ENCODE measurements at regions not wholly inside any gene's neighbourhood (a gene's known extent, or its start where the extent isn't known, plus 50 kb on each side); places are given as distances from the start of the nearest gene placed in this dataset.

DNA sequence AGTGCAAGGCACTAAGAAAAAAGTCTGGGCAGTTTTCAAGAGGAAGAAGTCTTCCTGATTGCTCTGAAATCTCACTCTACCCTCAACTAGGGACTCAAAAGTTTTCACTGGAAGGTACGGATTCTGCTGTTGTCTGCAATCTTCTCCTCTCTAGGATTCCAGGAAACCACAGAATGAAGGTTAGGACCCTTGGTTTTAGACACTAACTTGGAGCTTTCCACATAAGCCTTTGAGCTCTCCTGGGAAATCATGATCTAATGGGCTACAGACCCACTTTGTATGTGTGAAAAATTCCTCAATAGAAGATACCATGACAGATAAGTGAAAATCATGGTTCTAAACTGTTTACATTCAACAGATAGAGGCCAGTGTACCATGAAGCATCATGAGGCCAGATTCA, 265.1 kb downstream of the PSAT1 start:
- no peak for DNase-seq (ENCODE audit: low read depth in 2 of 2, low spot score in 1 of 2)

DNA sequence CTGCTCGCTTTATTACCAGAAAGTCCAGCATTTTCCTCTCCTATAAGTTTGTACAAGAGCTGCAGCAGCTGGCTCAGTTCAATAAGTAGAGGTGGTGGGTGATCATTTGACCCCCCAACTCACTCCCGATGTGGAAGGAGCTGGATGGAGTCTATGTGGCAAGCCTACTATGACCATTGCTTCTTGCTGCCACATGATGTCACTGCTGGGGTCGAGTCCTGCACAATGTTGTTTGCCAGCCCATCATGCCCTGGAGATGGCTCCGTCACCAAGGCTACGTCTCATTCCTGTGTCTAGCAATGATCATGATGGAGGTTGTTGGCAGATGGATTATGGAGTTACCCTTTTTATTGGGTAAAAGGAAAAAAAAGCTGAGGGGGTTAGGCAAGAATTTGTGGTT, 266.3 kb downstream of the PSAT1 start:
- DNase-seq (ENCODE audit: low read depth in 2 of 2, low spot score in 1 of 2), result no peak

DNA sequence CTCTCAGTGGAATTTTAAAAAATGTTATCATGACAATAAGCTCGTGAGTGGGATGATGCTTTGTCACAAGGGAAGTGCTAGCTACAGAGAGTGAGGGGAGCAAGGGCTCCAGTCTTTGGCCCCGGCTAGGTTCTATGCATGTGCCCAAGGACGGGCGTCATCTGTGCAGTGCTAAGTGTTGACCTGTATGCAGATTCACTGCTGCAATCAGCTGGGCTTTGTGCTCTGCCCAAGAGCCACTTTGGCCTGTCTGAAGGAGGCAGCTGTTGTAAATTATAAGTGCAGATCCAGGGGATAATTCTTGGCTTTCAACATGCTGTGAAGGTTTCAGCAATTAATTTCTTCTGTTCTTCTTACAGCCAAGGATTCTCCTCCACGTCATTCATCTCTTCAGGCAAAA, 268.6 kb downstream of the PSAT1 start:
- DNase-seq (ENCODE audit: low read depth in 2 of 2, low spot score in 1 of 2), result no peak

DNA sequence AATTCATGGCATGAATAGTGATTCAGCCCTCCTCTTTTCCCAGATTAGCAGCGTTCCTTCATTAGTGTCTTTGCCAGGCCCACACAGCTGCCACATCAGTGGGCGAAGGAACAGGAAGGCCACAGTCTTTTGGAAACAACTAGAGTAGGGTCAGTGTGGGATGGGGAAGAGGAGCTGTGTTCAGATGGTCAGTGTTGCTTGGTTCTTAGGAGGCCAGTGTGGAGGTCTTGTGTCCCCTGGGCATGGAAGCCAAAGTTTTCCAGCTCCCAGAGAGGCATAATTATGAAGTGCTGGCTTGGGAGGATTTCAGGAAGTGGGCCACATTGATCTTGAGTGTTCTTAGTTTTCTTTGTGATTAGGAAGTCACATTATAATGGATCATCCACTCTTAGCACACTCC, 269.6 kb downstream of the PSAT1 start:
- no peak for DNase-seq (ENCODE audit: low read depth in 2 of 2, low spot score in 1 of 2)

DNA sequence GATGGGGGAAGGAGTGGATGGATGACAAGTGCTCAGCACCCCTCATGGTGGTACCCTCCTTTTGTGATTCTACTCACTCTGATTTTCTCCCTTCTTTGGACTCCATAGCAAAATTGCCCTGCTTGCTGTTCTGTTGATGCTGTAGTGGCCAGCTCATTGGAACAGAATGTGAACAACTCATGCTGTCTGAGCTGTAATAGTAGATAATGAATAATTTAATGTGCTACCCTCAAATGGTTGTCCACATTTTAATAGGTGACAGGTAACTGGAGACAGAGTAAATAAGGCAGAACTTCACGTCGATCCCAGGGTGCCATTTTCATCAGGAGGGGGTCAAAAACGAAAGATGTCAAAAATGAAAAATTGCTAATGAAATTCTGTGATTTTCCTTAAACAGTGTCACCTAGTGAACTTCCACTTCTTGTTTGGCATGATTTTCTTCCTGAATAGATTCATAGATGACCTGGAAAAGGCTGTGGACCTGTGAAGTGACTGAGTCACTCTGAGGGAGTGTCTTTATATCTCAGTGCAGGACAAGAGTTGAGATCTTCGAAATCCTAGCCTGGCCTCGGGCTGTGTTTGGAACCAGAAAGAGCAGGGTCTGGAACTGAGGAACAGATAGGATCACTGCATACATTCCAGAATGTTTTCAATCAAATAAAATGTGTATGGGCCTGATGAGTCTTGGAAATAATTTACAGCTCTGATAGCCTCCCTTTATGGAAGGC, 270.2 kb downstream of the PSAT1 start:
- no peak for DNase-seq (ENCODE audit: low read depth in 2 of 2, low spot score in 1 of 2)

DNA sequence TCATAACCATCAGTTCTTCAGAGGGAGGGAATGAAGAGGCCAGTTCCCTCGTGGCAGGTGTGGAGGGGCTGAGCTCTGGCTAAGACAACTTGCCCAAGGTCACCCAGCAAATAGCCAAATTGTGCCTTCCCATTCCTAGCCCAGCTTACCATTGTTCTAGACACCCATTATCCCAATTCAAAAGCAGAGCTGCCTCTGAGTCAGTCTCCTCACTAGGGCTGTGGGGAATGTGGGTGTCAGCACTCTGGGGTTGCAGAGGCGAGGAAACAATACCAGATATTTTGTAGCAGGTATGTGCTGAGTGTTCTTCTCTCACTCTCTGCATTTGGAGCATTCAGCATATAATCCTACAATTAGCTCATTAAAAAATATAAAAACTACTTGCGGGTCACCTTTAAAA, 270.8 kb downstream of the PSAT1 start:
- DNase-seq (ENCODE audit: low read depth in 2 of 2, low spot score in 1 of 2), result no peak

DNA sequence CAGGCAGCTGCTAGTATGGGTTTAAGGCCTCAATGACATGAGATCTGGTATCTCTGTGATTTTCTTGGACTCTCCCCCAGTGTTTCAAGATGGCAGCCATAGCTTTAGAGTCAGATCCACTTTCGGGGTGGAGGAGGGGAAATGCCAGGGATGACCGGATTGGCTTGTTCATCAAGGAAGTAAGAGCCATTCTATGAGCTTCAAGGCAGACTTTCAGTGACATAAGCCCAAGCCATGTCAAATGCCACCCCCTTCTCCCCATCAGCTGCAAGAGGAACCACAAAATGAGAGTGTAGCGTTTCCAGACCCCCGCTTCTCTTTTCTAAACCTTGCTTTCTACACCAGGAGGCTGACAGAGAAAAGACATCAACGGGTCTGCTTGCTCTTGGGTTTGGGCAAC, 271.8 kb downstream of the PSAT1 start:
- DNase-seq (ENCODE audit: low read depth in 2 of 2, low spot score in 1 of 2), result no peak

DNA sequence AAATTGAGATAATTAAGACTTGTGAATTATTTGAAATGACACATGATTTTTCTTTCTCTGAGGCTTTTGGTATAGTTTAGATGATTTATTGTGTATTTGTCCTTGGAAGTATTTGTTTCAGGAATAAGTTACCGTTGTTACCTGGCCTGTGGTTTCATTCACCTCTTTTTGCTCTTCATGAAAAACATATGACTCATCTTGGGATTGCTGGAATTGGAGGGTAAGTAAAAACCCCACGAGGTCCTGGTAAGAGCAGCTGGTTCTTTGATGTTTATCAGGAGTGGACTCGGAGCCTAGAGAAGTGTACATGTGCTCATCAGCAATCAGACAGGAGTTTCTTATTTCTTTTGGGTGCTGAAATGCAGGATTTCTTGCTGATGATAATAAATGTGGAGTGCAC, 275.3 kb downstream of the PSAT1 start:
- DNase-seq (ENCODE audit: low read depth in 2 of 2, low spot score in 1 of 2), result no peak

DNA sequence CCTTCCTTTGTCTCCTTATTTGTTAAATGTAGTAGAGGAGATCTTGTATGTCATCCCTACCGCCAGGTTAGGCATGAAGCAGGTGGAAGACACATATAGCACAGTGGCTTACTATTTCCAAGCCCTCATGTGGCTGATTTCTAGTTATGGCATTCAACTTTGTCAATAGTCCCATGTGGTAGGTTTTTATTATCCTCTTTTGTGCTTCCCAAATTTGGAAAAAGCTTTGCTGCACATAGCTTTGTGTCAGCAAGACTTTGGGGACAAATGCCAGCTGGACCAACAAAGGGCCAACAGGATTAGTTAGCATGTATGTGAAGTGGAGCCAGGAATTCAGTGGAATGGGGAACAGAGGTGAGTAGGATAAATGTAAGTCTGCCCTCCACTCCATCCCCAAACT, 276.3 kb downstream of the PSAT1 start:
- DNase-seq (ENCODE audit: low read depth in 2 of 2, low spot score in 1 of 2), result no peak

DNA sequence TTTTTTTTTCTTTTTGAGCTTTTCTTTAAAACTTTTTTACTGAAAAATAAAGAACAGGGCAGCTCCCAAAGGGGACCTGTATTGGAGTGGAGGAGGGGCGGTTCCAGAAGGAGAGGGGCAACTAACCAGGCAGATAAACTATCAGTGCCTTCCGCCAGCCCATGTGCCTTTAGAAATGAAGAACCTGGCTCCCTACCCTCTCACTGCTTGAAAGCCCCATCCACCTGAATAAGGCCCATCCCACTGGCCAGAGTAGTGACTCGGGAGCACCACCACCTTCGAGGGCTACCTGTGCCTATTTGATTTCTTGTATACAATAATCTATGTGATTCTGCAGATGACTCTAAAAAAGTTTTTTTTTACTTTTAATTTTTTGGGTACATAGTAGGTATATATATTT, 276.7 kb downstream of the PSAT1 start:
- no peak for DNase-seq (ENCODE audit: low read depth in 2 of 2, low spot score in 1 of 2)

DNA sequence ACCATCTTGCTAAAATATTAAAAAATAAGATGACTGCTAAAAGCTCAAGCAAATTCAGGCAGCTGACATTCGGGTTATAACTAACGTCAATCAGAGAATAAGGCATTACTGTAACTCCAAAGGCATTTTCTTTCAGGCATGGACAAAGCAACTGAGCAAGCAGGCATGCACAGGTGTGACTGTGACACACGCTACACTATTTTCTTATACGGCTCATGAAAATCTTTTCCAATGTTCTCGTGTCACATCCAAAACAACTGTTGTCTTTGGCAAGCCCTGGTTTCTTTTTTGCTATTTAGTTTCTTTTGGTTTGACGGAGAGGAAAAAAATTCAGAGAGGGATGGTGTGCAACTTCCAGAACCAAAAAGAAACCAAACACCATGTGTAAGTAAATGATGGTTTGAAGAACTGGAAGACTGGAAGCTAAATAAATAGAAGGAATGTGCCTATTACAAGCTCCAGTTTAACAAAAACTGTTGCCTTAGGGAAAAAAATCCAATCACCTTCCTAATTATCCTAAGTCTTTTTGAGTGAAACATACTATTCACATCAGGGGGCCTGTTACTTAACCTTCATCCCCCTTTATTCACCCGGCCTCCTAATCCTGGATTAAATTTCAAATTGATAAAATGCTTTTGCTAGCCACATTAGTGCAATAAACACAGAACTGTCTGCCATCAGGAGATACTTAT, 277.6 kb downstream of the PSAT1 start:
- DNase-seq (ENCODE audit: low read depth in 2 of 2, low spot score in 1 of 2), result no peak

DNA sequence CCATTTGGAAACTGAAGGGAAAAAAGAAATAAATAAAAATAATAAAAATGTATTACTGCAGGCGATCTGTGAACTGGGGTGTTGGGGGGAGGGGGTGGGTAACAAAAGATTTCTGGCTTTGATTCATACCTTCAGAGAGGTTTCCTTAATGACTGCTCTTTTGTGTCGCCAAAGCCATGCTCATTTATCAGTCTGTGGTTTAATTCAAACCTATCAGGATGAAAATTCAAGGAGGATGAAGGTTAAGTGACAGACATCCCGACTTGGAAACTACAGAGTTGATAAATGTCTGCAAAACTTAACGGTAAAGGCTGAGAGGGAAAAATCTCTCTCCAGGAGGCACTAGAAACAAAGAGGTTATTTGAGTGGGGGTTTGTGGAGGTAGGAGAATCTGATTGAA, 278.2 kb downstream of the PSAT1 start:
- DNase-seq (ENCODE audit: low read depth in 2 of 2, low spot score in 1 of 2), result no peak

DNA sequence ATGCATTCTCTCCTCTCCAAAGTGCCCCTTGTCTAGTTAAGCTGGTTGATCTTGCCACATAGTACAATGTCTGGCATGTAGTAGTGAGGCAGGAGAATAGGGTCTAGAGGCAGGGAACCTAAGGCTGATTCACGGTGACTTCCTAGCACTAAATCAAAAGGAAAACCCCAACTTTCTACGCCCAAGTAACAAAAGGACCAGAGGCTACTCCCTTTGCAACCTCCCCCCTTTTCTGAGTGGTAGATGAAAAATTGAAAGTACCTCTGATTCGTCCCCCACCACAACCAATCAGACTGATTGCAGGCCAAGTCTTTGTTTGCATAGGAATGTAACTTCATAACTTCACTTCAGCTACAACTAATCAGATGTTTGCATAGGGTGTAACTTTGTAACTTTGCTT, 278.8 kb downstream of the PSAT1 start:
- no peak for DNase-seq (ENCODE audit: low read depth in 2 of 2, low spot score in 1 of 2)

DNA sequence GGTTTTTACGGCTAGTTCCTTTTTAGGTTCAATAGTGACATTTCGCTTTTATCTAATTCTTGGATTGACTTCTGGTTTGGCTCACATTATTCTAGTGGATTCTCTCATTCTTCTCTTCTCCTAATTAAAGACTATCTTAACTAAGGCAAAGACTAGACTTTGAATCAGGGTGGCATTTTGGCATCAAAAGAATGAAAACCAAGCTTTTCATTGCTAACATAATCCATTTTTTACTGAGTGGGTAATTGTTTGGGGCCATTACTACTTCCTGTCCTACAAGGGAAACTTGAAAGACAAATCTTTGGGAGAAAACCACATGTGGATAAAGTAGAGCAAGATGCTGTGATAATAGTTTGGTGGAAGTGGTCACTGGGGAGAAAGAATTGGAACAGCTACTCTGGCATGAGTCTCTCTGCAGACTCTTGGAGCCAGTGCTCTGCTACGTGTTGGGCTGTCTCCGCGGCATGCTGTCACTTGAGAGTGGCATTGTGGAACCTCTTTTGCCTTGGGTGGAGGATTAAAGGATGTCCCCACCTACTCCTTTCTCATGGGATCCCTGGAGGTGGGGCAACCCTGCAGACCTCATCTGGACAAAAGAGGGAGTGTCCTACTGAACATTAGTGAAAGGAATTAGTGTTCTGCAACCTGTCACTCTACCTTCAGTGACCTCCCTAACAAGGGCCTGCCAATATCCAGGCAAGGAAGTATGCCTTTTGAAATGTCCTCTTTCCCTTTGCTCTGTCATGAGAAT, 280.4 kb downstream of the PSAT1 start:
- DNase-seq (ENCODE audit: low read depth in 2 of 2, low spot score in 1 of 2), result no peak

DNA sequence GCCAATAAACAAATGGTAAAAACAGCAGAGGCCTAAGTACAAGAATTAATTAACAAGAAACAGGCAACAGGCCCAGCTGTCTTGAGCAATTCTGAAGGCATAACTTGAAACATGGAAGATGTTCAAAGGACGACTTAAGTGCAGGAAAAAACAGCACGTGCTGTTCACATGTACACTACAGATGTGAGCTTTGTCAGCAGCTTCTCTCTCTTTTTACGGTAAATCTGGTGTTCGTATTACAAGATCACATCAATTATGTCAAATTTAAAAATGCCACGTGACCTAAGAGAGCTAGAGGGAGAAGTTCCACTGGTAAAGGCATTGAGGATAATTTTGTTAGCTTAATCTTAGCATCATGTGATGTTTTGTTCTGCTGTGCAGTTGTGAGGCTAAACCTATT, 281.1 kb downstream of the PSAT1 start:
- no peak for DNase-seq (ENCODE audit: low read depth in 2 of 2, low spot score in 1 of 2)

DNA sequence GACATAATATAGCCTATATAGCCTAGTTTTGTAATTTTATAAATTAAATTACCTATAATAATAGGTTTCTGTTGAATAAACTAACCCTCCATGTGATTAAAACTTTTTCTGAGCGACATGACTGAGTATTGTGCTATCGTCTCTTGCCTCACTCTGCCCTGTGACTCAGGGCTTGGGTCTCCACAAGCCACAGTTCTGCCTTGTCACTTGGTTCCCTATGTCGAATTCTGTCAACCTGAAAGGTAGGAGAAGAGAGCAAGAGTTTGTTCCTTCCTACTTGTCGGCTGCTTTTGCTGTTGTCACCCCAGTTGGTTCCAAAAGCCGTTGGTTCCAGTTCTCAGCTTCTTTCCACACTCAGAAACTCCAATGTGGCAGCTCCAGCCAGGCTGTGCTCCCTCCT, 285.9 kb downstream of the PSAT1 start:
- no peak for DNase-seq (ENCODE audit: low read depth in 2 of 2, low spot score in 1 of 2)

DNA sequence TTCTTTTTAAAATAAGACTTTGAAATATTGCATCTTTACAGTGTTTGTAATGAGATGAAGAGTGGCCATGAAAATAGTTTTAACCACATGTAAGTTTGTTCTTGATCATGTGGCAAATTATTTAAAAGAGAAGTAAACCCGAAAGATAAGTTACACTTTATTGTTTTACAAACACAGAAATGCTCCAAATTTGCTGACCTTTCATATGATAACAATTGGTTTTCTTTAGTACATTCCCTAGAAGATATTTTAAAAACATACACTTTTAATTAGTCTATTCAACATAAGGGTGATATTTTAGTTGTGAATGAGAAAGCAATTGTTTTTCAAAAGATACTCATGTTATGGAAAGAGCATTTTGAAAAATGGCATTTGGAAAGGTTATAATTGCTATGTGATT, 287.7 kb downstream of the PSAT1 start:
- DNase-seq (ENCODE audit: low read depth in 2 of 2, low spot score in 1 of 2), result no peak

DNA sequence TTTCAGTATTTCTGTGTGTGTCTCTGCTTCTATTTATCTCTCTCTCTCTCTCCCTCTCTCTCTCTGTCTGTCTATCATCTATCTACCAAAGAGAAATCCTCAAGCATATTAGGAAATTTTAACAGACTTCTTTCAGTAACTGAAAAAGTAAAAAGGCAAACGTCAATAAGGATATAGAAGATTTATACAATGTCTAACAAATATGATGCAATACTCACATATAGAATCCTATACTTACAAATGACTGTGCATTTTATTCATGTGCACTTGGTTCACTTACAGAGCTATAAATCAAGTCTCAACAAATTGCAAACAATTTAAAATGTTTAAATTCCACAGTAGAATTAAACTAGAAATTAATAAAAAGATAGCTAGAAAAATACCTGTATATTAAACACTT, 289.0 kb downstream of the PSAT1 start:
- no peak for DNase-seq (ENCODE audit: low read depth in 2 of 2, low spot score in 1 of 2)

DNA sequence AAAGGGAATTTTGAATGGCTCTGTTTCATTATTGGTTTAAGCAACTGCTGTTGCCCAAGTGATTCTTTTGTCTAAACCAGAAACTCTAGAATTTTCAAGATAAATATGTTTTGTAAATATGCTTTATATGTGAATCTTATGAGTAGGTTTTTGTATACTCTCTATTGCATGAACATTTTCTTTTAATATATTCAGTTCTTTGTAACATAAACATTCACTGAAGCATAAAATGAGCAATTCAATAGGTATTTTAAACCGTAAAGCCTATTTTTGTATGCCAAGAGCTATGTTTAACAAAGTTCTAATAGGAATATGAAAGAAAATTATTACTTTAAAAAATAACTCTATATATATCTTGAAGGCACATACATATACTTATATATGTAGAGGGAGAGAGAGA, 293.1 kb downstream of the PSAT1 start:
- no peak for DNase-seq (ENCODE audit: low read depth in 2 of 2, low spot score in 1 of 2)

DNA sequence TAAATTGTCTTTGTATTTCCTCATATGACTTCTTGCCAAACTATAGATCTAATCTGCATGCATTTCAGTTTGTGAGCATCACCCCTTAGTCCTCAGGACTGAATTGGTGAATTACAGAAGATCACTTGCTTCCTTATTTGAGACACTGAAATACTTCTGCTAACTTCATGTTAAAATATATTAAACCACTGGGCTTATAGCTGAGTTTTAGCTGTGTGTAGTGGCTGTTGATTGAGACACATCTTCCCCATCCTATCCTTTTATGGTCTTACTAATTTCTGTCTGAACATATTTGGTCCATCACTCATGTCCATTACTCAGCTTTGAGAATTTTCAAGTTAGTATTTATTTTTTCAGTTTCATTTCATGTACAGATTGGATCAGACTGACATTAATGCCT, 295.9 kb downstream of the PSAT1 start:
- DNase-seq (ENCODE audit: low read depth in 2 of 2, low spot score in 1 of 2), result no peak

DNA sequence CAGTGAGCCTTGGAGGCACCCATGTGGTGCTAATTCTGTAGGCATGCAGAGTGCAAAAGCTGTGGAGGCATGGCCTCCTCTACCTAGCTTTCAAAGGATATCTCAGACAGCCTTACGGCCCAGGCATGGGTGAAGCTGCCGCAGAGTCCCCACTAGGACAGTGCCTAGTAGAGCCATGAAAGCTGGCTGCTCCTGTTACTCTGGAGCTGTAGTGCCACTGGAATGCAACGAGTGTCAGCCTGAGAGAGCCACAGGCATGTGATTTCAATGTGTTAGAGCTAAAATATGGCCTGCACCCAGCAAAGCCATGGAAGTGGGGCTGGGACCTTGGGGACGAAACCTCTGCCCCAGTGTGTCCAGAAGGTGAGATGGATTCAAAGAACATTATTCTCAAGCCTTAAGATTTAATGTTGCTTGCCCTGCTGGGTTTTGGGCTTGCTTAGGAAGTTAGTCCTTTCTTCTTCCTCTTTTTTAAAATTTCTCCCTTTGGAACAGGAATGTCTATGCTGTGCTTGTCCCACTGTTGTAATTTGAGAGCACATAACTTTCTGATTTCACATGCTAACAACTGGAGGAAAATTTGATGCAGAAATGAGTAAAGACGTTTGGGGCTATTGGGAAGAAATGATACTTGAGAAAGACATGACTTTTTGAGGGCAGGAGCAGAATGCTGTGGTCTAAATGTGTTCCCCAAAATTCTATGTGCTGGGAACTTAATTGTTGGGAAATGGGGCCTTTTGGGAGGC, 298.4 kb downstream of the PSAT1 start:
- DNase-seq (ENCODE audit: low read depth in 2 of 2, low spot score in 1 of 2), result no peak

DNA sequence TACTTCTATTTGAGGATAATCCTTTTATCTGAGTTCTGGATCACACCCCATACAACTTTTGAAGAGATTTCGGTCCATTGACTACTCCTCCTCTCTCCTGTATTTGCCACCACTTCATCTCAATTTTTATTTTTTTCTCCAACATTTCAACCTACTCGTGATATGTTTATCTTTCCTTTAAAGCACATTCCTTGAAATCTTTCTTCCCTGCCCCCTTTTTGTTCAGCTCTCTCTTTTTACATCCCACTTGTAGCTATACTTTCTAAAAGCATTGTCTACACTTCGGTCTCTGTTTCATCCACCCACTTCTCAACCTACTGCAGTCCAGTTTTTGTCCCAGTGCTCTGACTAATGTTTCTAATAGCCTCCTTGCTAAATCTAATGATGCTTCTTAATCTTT, 299.4 kb downstream of the PSAT1 start:
- no peak for DNase-seq (ENCODE audit: low read depth in 2 of 2, low spot score in 1 of 2)
